ENCODE measurements at regions not wholly inside any gene's neighbourhood (a gene's known extent, or its start where the extent isn't known, plus 50 kb on each side); places are given as distances from the start of the nearest gene placed in this dataset.
"Not testable (repeated sequence)": the region's sequence is repeated elsewhere in the genome, so short reads cannot be mapped to it uniquely, and the experiment has no call there.

GRCh38 chr12:20000229-20000849 is 368.0 kb upstream of the PDE3A start:
- DNase-seq, result no peak
- Histone ChIP-seq H3K36me3 (no peaks in the 10 kb centered on the region), H3K9ac (ENCODE audit: low read depth in 2 of 2, low read length in 2 of 2) (no peak overlapping the region), H3K9me3 (no peaks in the 10 kb centered on the region), H3K4me3 (no peak overlapping the region), H3K27me3 (no peaks in the 10 kb centered on the region), H3K4me1 (no peaks in the 10 kb centered on the region), H3K27ac (no peak overlapping the region)
- TF ChIP-seq CTCF (IDR thresholded peaks at IDR 0.05), result no peak
- intact Hi-C loops (cut with DNase I), result no loop called here

- no peaks in the 10 kb centered on the region for H3K36me3 ChIP-seq
- no peak overlapping the region for H3K9ac ChIP-seq (ENCODE audit: low read depth in 2 of 2, low read length in 2 of 2)
- no peak overlapping the region for H3K4me3 ChIP-seq
- H3K27me3 ChIP-seq, result no peaks in the 10 kb centered on the region
- H3K4me1 ChIP-seq, result no peaks in the 10 kb centered on the region
- intact Hi-C loops (cut with DNase I), result no loop called here
- H3K27ac ChIP-seq, result no peak overlapping the region
- no peak for DNase-seq
- no peak for TF ChIP-seq CTCF (IDR thresholded peaks at IDR 0.05)
- no peaks in the 10 kb centered on the region for H3K9me3 ChIP-seq
These were observed 365.1 kb upstream of the PDE3A start for GRCh38 chr12:20003252-20003651.

GRCh38 chr12:20004952-20005351 is 363.4 kb upstream of the PDE3A start:
- intact Hi-C loops (cut with DNase I), result no loop called here
- TF ChIP-seq CTCF (IDR thresholded peaks at IDR 0.05), result no peak
- H3K4me3 ChIP-seq, result no peak overlapping the region

GRCh38 chr12:20006871-20007730 is 361.2 kb upstream of the PDE3A start:
- Histone ChIP-seq H3K9me3 (no peaks in the 10 kb centered on the region), H3K4me3 (no peak overlapping the region), H3K27me3 (no peaks in the 10 kb centered on the region), H3K9ac (ENCODE audit: low read depth in 2 of 2, low read length in 2 of 2) (no peak overlapping the region), H3K36me3 (no peaks in the 10 kb centered on the region), H3K27ac (no peak overlapping the region), H3K4me1 (no peaks in the 10 kb centered on the region)
- no peak for DNase-seq
- intact Hi-C loops (cut with DNase I), result no loop called here
- no peak for TF ChIP-seq CTCF (IDR thresholded peaks at IDR 0.05)

More at GRCh38 chr12:20004952-20005351, 363.4 kb upstream of the PDE3A start:
- H3K36me3 ChIP-seq, result no peaks in the 10 kb centered on the region
- H3K27ac ChIP-seq, result no peak overlapping the region
- no peaks in the 10 kb centered on the region for H3K4me1 ChIP-seq
- DNase-seq, result no peak
- H3K9me3 ChIP-seq, result no peaks in the 10 kb centered on the region
- H3K9ac ChIP-seq (ENCODE audit: low read depth in 2 of 2, low read length in 2 of 2), result no peak overlapping the region
- H3K27me3 ChIP-seq, result no peaks in the 10 kb centered on the region

- H3K36me3 ChIP-seq; H3K27me3 ChIP-seq; H3K4me1 ChIP-seq; intact Hi-C loops (cut with DNase I); H3K4me3 ChIP-seq; H3K27ac ChIP-seq; H3K9ac ChIP-seq (ENCODE audit: low read depth in 2 of 2, low read length in 2 of 2); H3K9me3 ChIP-seq; DNase-seq: not testable (repeated sequence)
These were observed 358.4 kb upstream of the PDE3A start for GRCh38 chr12:20009965-20010364.

GRCh38 chr12:20011200-20011599 is 357.1 kb upstream of the PDE3A start:
- no peak for TF ChIP-seq CTCF (IDR thresholded peaks at IDR 0.05)
- Histone ChIP-seq H3K9me3 (no peaks in the 10 kb centered on the region), H3K4me3 (no peak overlapping the region), H3K4me1 (no peaks in the 10 kb centered on the region), H3K27me3 (no peaks in the 10 kb centered on the region), H3K36me3 (no peaks in the 10 kb centered on the region), H3K27ac (no peak overlapping the region), H3K9ac (ENCODE audit: low read depth in 2 of 2, low read length in 2 of 2) (no peak overlapping the region)
- intact Hi-C loops (cut with DNase I), result no loop called here
- DNase-seq, result peak; percentile 79

All from colonic mucosa (tissue), 4 donors.